ENCODE measurements at regions not wholly inside any gene's neighbourhood (a gene's known extent, or its start where the extent isn't known, plus 50 kb on each side); places are given as distances from the start of the nearest gene placed in this dataset.

DNA sequence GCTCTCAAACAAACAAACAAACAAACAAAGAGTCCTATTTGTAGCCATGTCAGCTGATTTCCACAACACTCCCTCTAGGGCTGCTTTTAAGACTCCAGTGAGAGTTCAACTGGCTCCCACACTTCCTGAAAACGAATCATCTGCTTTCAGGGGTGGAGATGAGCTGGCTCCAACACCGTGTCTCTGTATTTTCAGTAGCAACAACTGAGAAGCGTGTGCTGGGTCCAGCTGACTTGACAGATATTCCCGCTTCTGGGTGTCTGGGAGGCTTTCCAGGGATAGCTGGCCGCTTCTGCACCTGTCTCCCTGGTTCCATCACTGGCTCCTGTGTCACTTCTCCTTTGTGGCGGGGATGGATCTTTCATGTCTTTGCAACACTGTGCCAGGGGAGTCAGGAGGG is 272.5 kb upstream of the SOX4 start:
- TF ChIP-seq, protein P1, sequence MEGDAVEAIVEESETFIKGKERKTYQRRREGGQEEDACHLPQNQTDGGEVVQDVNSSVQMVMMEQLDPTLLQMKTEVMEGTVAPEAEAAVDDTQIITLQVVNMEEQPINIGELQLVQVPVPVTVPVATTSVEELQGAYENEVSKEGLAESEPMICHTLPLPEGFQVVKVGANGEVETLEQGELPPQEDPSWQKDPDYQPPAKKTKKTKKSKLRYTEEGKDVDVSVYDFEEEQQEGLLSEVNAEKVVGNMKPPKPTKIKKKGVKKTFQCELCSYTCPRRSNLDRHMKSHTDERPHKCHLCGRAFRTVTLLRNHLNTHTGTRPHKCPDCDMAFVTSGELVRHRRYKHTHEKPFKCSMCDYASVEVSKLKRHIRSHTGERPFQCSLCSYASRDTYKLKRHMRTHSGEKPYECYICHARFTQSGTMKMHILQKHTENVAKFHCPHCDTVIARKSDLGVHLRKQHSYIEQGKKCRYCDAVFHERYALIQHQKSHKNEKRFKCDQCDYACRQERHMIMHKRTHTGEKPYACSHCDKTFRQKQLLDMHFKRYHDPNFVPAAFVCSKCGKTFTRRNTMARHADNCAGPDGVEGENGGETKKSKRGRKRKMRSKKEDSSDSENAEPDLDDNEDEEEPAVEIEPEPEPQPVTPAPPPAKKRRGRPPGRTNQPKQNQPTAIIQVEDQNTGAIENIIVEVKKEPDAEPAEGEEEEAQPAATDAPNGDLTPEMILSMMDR (conservative IDR thresholded peaks at IDR 0.05; ENCODE audit: low read depth, low read length), result no peak
- no peak for DNase-seq (ENCODE audit: low read depth)
- H3K4me3 ChIP-seq (ENCODE audit: low read length), result no peak overlapping the region

DNA sequence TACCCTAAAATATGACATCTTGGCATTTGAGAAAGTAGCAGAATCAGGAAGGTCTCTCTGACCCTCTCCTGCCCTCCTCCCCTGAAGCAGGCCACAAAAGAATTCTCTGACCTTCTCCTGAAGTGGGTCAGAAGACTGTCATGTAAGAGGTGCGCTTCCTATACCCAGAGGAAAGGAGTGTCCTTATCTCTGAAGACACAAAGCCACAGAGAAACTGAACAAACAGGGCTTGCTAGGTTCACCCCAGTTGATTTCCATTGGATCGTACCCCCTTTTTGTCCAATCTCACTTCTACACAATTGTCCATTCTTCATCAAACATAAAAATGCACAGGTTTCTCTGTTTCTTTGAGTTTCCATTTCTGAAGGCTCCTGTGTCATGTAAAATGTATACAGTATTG is 272.0 kb upstream of the SOX4 start:
- H3K4me3 ChIP-seq (ENCODE audit: low read length), result no peak overlapping the region
- TF ChIP-seq, protein P1 (conservative IDR thresholded peaks at IDR 0.05; ENCODE audit: low read depth, low read length), result no peak
- DNase-seq (ENCODE audit: low read depth), result no peak

DNA sequence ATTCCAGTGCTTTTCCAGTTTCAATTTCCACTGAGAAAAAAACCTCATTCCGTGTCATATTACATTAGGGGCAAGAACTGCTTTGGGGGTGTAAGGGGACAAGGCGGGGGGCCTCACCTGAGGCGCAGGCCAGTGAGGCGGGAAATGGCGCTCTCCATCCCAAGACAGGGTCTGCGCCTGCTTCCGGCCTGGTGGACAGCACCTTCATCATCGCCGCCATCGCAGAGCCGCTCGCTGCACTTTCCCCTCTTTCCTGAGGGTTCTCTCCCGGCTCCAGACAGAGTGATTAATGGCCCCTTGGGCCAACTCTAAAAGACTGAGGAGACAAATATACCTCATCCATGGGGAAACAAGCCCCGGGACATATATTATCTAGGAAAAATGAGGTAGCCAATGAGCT is 270.0 kb upstream of the SOX4 start:
- DNase-seq (ENCODE audit: low read depth), result no peak
- TF ChIP-seq, protein P1 (conservative IDR thresholded peaks at IDR 0.05; ENCODE audit: low read depth, low read length), result no peak
- no peak overlapping the region for H3K4me3 ChIP-seq (ENCODE audit: low read length)

DNA sequence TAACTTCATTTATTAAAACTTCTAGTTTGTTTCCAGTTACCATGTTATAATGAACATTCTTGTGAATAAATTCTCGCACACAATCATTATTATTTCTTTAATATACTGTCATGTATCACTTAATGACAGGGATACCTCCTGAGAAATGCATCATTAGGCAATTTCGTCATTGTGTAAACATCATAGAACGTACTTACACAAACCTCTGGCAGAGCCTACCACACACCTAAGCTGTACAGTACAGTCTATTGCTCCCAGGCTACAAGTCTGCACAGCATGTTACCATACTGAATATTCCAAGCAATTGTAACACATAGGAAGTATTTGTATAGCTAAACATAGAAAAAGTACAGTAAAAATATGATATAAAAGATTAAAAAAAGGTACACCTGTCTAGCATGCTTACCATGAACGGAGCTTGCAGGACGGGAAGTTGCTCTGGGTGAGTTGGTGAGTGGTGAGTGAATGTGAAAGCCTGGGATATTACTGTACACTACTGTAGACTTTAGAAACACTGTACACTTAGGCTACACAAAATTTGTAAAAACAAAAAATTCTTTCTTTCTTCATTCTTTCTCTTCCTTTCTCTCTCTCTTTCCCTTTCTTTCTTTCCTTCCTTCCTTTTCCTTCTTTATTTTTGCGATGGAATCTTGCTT is 268.2 kb upstream of the SOX4 start:
- DNase-seq (ENCODE audit: low read depth), result no peak
- TF ChIP-seq, protein P1 (conservative IDR thresholded peaks at IDR 0.05; ENCODE audit: low read depth, low read length), result no peak

DNA sequence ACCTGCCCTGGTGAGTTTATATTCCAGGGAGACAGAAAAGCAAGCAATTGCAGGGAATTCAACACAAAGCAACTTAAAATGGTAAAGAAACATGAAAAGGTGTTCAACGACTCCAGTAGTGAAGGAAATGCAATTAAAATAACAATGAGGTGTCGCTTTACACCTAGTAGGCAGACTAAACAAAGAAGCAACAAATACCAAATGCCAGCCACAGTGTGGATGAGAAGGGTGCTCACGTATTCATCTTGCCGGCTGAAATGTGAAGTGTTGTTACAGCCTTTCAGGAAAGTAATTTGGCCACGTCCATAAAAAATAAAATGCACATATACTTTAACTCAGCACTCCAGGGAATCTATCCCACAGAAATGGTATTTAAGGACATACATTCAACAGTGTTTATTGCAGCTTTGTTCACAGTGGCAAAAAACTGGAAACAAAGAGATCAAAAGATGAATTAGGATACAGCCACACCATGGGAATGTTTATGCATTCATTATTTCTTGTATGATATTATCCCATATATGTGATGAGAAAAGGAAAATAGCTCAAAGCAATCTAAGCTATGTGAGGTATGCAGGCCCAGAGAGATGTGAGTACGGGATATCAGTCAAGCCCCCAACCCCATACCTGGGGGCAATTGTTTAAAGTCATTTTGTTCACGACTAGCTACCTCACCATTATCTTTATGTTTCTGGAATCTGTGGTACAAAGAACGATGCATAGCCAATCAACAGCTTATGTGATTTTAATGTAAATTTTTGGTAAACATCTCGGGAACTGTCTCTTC is 266.0 kb upstream of the SOX4 start:
- DNase-seq (ENCODE audit: low read depth), result no peak
- H3K4me3 ChIP-seq (ENCODE audit: low read length), result no peak overlapping the region
- TF ChIP-seq, protein P1 (conservative IDR thresholded peaks at IDR 0.05; ENCODE audit: low read depth, low read length), result no peak

More for the DNA sequence above, 268.2 kb upstream of the SOX4 start:
- no peak overlapping the region for H3K4me3 ChIP-seq (ENCODE audit: low read length)

DNA sequence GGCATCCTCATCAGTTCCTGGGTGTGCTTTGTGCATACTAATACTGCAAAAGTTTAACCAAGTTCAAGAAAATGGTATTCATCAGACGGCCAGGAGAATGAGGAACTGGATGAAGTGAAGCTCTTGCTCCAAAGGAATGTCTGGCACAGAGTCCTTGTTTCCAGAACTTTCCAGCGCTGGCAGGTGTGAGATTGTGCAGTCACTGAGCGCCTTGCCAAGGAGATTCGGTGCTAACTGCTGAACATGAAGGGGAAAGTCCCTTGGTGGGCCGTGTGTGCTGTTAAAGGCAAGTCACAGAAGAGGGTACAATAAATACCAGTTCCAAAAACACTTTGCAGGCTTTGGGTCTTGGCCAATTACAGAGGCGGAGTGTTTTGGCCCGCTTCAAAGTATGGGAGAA is 262.3 kb upstream of the SOX4 start:
- no peak overlapping the region for H3K4me3 ChIP-seq (ENCODE audit: low read length)
- TF ChIP-seq, protein P1 (conservative IDR thresholded peaks at IDR 0.05; ENCODE audit: low read depth, low read length), result no peak
- DNase-seq (ENCODE audit: low read depth), result no peak

DNA sequence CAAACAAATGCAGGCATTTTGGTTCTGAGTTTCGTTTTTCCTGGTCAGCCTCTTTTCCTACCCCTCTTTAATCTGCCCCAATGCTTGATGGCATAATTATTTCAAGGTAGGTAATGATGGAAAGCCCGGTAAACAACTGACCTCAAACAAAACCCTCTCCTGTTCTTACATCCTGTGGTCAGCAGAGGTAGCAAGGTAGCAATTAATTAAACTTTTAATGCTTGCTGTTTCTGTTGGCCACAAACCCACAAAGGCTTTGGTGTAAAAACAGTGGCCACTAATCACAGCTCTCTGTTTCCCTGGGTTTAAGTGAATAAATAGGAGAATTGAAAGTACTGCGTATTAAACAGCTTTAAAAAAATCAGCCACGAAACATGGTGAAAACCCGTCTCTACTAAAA is 261.5 kb upstream of the SOX4 start:
- TF ChIP-seq, protein P1 (conservative IDR thresholded peaks at IDR 0.05; ENCODE audit: low read depth, low read length), result no peak
- no peak overlapping the region for H3K4me3 ChIP-seq (ENCODE audit: low read length)
- DNase-seq (ENCODE audit: low read depth), result no peak
